ENCODE measurements at regions not wholly inside any gene's neighbourhood (a gene's known extent, or its start where the extent isn't known, plus 50 kb on each side); places are given as distances from the start of the nearest gene placed in this dataset.

GRCh38 chr5:44641820-44642219 is 166.9 kb upstream of the MRPS30 start:
- Histone ChIP-seq H3K9ac (ENCODE audit: insufficient read length, low read depth) (no peak overlapping the region), H3K27me3 (ENCODE audit: insufficient read depth, insufficient read length) (no peaks in the 10 kb centered on the region), H3K36me3 (ENCODE audit: insufficient read depth, insufficient read length, low read length) (no peaks in the 10 kb centered on the region), H3K4me1 (ENCODE audit: insufficient read depth, insufficient read length) (peaks cover 2% of the 10 kb centered on the region), H3K4me3 (ENCODE audit: insufficient read length, low read depth) (no peak overlapping the region), H3K9me3 (ENCODE audit: insufficient read depth, low read length) (no peaks in the 10 kb centered on the region; the same call in 1 of the 2 replicates)
- DNase-seq (ENCODE audit: low read depth, low spot score) = no peak
- TF ChIP-seq YY1 (IDR thresholded peaks at IDR 0.05; ENCODE audit: insufficient read depth, insufficient read length) = no peak

- H3K36me3 ChIP-seq (ENCODE audit: insufficient read depth, insufficient read length, low read length) = no peaks in the 10 kb centered on the region
- no peaks in the 10 kb centered on the region for H3K27me3 ChIP-seq (ENCODE audit: insufficient read depth, insufficient read length)
- no peak for TF ChIP-seq ZNF274 (IDR thresholded peaks at IDR 0.05; ENCODE audit: low read depth, low read length)
- TF ChIP-seq SUZ12 (IDR thresholded peaks at IDR 0.05; ENCODE audit: extremely low read depth, insufficient read depth, insufficient read length) = no peak
- TF ChIP-seq YY1 (IDR thresholded peaks at IDR 0.05; ENCODE audit: insufficient read depth, insufficient read length) = no peak
- H3K4me3 ChIP-seq (ENCODE audit: insufficient read length, low read depth) = no peak overlapping the region
- H3K9ac ChIP-seq (ENCODE audit: insufficient read length, low read depth) = no peak overlapping the region
- no peak for DNase-seq (ENCODE audit: low read depth, low spot score)
- H3K9me3 ChIP-seq (ENCODE audit: insufficient read depth, low read length) = no peaks in the 10 kb centered on the region; the same call in 1 of the 2 replicates
- H3K4me1 ChIP-seq (ENCODE audit: insufficient read depth, insufficient read length) = peaks cover 2% of the 10 kb centered on the region
These were observed 167.7 kb upstream of the MRPS30 start for GRCh38 chr5:44640945-44641456.

GRCh38 chr5:44637916-44638869 is 170.6 kb upstream of the MRPS30 start:
- Histone ChIP-seq H3K36me3 (ENCODE audit: insufficient read depth, insufficient read length, low read length) (no peaks in the 10 kb centered on the region), H3K4me1 (ENCODE audit: insufficient read depth, insufficient read length) (peaks cover 2% of the 10 kb centered on the region), H3K9ac (ENCODE audit: insufficient read length, low read depth) (no peak overlapping the region), H3K9me3 (ENCODE audit: insufficient read depth, low read length) (no peaks in the 10 kb centered on the region; the same call in 1 of the 2 replicates), H3K27me3 (ENCODE audit: insufficient read depth, insufficient read length) (no peaks in the 10 kb centered on the region), H3K4me3 (ENCODE audit: insufficient read length, low read depth) (no peak overlapping the region)
- no peak for DNase-seq (ENCODE audit: low read depth, low spot score)
- no peak for TF ChIP-seq YY1 (IDR thresholded peaks at IDR 0.05; ENCODE audit: insufficient read depth, insufficient read length)
- TF ChIP-seq SUZ12 (IDR thresholded peaks at IDR 0.05; ENCODE audit: extremely low read depth, insufficient read depth, insufficient read length) = no peak
- no peak for TF ChIP-seq ZNF274 (IDR thresholded peaks at IDR 0.05; ENCODE audit: low read depth, low read length)

- TF ChIP-seq SUZ12 (IDR thresholded peaks at IDR 0.05; ENCODE audit: extremely low read depth, insufficient read depth, insufficient read length) (no peak), YY1 (IDR thresholded peaks at IDR 0.05; ENCODE audit: insufficient read depth, insufficient read length) (no peak), ZNF274 (IDR thresholded peaks at IDR 0.05; ENCODE audit: low read depth, low read length) (no peak)
- DNase-seq (ENCODE audit: low read depth, low spot score) = no peak
- no peaks in the 10 kb centered on the region for H3K36me3 ChIP-seq (ENCODE audit: insufficient read depth, insufficient read length, low read length)
- H3K27me3 ChIP-seq (ENCODE audit: insufficient read depth, insufficient read length) = no peaks in the 10 kb centered on the region
- H3K9ac ChIP-seq (ENCODE audit: insufficient read length, low read depth) = no peak overlapping the region
- H3K4me1 ChIP-seq (ENCODE audit: insufficient read depth, insufficient read length) = no peaks in the 10 kb centered on the region
- no peak overlapping the region for H3K4me3 ChIP-seq (ENCODE audit: insufficient read length, low read depth)
- H3K9me3 ChIP-seq (ENCODE audit: insufficient read depth, low read length) = no peaks in the 10 kb centered on the region
These were observed 176.4 kb upstream of the MRPS30 start for GRCh38 chr5:44632344-44632743.

GRCh38 chr5:44626846-44627245 is 181.9 kb upstream of the MRPS30 start:
- no peaks in the 10 kb centered on the region for H3K4me1 ChIP-seq (ENCODE audit: insufficient read depth, insufficient read length)
- H3K36me3 ChIP-seq (ENCODE audit: insufficient read depth, insufficient read length, low read length) = no peaks in the 10 kb centered on the region
- no peak overlapping the region for H3K9ac ChIP-seq (ENCODE audit: insufficient read length, low read depth)
- TF ChIP-seq ZNF274 (IDR thresholded peaks at IDR 0.05; ENCODE audit: low read depth, low read length) (no peak), SUZ12 (IDR thresholded peaks at IDR 0.05; ENCODE audit: extremely low read depth, insufficient read depth, insufficient read length) (no peak), YY1 (IDR thresholded peaks at IDR 0.05; ENCODE audit: insufficient read depth, insufficient read length) (no peak)
- no peak for DNase-seq (ENCODE audit: low read depth, low spot score)
- H3K27me3 ChIP-seq (ENCODE audit: insufficient read depth, insufficient read length) = no peaks in the 10 kb centered on the region
- H3K9me3 ChIP-seq (ENCODE audit: insufficient read depth, low read length) = no peaks in the 10 kb centered on the region
- H3K4me3 ChIP-seq (ENCODE audit: insufficient read length, low read depth) = no peak overlapping the region

GRCh38 chr5:44622331-44622730 is 186.4 kb upstream of the MRPS30 start:
- H3K9me3 ChIP-seq (ENCODE audit: insufficient read depth, low read length) = no peaks in the 10 kb centered on the region
- no peak for TF ChIP-seq YY1 (IDR thresholded peaks at IDR 0.05; ENCODE audit: insufficient read depth, insufficient read length)
- TF ChIP-seq ZNF274 (IDR thresholded peaks at IDR 0.05; ENCODE audit: low read depth, low read length) = no peak
- TF ChIP-seq SUZ12 (IDR thresholded peaks at IDR 0.05; ENCODE audit: extremely low read depth, insufficient read depth, insufficient read length) = no peak
- no peak overlapping the region for H3K9ac ChIP-seq (ENCODE audit: insufficient read length, low read depth)
- no peaks in the 10 kb centered on the region for H3K36me3 ChIP-seq (ENCODE audit: insufficient read depth, insufficient read length, low read length)
- H3K4me3 ChIP-seq (ENCODE audit: insufficient read length, low read depth) = no peak overlapping the region
- H3K4me1 ChIP-seq (ENCODE audit: insufficient read depth, insufficient read length) = no peaks in the 10 kb centered on the region
- no peak for DNase-seq (ENCODE audit: low read depth, low spot score)
- H3K27me3 ChIP-seq (ENCODE audit: insufficient read depth, insufficient read length) = no peaks in the 10 kb centered on the region

DNA sequence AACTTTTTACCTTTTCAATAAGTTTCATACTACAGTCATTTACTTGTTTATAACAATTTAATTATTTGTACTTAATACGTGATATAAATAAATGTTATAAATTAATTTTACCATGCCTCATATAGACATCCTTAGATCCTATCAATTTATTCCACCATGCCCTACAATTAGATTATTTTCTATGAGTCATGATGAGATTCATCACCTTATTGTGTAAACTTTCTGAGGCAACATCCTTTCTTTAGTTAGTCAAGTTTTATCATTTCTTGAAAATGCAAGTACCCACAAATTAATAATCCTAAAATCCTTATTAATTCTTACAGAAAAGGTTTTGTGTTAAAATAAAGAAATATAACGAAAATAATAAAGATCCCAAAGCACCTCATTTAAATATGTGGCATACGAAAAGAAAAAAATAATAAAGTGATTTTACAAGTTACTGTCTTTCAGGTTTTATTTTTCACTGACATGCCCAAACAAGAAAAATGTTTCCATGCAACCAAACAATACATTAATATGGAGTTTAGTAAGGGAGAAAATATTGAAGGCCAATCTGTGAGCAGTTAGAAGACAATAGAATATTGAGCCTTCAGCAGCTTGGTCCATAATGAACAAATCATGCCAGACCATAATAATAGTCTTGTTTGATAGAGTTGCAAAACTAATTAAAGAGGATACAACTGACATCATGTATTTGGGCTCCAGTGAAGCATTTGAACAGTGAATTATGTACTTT is 188.7 kb upstream of the MRPS30 start:
- Histone ChIP-seq H3K36me3 (ENCODE audit: insufficient read depth, insufficient read length, low read length) (no peaks in the 10 kb centered on the region), H3K9me3 (ENCODE audit: insufficient read depth, low read length) (no peaks in the 10 kb centered on the region), H3K27me3 (ENCODE audit: insufficient read depth, insufficient read length) (no peaks in the 10 kb centered on the region), H3K4me3 (ENCODE audit: insufficient read length, low read depth) (no peak overlapping the region), H3K9ac (ENCODE audit: insufficient read length, low read depth) (no peak overlapping the region), H3K4me1 (ENCODE audit: insufficient read depth, insufficient read length) (no peaks in the 10 kb centered on the region)
- TF ChIP-seq ZNF274 (IDR thresholded peaks at IDR 0.05; ENCODE audit: low read depth, low read length) = no peak
- TF ChIP-seq YY1 (IDR thresholded peaks at IDR 0.05; ENCODE audit: insufficient read depth, insufficient read length) = no peak
- no peak for TF ChIP-seq SUZ12 (IDR thresholded peaks at IDR 0.05; ENCODE audit: extremely low read depth, insufficient read depth, insufficient read length)
- DNase-seq (ENCODE audit: low read depth, low spot score) = no peak
